DMS53 (cell line): ENCODE measurements at regions not wholly inside any gene's neighbourhood (a gene's known extent, or its start where the extent isn't known, plus 50 kb on each side); places are given as distances from the start of the nearest gene placed in this dataset.
"Not testable (repeated sequence)": the region's sequence is repeated elsewhere in the genome, so short reads cannot be mapped to it uniquely, and the experiment has no call there.

Experiments used
- DNase-seq: peaks from one replicate; lab custom pipeline; 2025; lab: John Stamatoyannopoulos, UW

DNA sequence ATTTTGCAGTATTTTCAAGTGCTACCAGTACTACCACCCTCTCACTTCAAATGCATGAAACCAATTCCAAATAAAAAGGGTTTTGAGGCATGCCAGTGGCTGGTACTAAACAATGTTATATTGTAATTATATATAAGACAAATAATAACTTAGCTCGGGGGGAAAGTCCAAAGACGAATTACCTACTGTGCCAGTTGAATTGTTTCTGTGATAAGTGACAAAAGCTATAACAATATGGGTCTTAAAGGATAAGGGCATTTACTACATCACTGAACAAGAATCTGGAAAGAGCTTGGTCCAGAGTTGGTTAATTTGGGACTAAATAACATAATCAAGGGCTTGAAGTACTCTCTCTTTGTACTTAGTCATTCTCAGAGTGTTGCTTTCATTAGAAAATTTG, 404.7 kb upstream of the CHAC2 start:
- DNase-seq: no peak

DNA sequence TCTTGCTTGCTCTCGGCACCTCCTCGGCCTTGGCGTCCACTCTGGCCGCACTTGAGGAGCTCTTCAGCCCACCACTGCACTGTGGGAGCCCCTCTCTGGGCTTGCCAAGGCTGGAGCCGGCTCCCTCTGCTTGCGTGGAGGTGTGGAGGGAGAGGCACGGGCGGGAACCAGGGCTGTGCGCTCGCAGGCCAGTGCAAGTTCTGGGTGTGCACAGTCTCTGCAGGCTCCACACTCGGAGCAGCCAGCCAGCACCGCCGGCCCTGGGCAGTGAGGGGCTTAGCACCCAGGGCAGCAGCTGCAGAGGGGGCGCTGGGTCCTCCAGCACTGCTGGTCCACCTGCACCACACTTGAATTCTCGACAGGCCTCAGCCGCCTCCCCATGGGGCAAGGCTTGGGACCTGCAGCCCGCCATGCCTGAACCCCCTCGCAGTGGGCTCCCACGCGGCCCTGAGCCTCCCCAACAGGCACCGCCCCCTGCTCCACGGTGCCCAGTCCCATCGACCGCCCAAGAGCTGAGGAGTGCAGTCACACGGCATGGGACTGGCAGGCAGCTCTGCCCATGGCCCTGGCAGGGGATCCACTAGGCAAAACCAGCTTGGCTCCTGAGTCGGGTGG, 411.2 kb upstream of the CHAC2 start:
- peak; percentile 11 for DNase-seq

DNA sequence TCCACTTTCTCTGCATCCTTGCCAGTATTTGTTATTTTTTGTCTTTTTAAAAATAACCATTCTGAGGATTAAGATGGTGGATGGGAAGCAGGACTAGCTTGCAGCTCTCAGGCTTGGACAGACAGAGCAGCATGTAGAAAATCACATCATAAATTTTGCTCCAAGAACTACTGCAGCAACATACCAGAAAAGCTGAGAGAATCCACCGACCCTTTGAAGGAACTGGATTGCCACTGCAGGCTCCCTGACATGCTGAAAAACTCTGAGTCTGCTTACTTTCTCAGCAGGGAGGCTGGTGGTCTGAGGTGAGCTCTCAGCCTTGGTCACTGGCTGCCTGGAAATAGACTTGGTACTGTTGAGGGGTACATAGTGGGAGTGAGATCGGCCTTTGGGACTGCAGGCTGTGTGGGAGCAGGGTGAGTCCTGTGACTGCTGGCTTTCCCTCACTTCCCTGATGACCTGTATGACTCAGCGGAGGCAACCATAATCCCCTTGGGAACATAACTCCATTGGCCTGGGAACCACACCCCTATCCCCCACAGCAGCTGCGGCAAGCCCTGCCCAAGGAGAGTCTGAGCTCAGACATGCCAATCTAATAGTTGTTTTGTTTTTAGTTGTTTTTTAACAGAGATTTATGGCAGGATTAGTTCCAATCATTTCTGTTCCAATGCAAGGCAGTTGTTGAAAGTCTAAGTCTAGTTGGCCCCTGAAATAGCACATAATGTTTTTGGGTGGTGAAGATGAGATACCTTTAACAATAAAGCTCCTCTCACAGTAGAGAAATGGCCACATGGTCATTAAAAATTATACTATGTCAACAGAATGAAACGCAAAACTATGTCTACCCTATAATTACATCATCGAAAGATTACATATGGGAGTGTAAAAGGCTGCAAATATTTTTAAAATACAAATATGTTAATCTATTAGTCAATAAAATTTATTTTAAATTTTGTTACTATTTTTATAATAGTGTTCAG, 414.2 kb upstream of the CHAC2 start:
- DNase-seq: peak; percentile 12

DNA sequence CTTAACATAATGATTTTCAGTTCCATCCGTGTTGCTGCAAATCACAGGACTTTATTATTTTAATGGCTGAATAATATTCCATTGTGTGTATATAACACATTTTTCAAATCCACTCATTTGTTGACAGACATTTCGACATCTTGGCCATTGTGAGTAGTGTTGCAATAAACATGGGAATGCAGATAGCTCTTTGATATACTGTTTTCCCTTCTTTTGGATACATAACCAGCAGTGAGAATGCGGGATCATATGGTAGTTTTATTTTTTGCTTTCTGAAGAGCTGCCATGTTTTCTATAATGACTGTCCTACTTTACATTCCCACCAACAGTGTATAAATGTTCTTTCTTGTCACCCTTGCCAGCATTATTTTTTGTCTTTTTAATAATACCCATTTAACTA, 420.3 kb upstream of the CHAC2 start:
- no peak for DNase-seq

DNA sequence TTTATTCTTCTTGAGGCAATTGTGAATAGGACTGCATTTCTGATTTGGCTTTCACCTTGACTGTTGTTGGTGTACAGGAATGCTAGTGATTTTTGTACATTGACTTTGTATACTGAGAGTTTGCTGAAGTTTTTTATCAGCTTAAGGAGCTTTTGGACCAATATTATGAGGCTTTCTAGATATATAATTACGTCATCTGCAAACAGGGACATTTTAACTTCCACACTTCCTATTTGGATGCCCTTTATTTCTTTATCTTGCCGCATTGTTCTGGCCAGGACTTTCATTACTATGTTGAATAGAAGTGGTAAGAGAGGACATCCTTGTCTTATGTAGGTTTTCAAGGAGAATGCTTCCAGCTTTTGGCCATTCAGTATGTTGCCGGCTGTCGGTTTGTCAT, 425.4 kb upstream of the CHAC2 start:
- no peak for DNase-seq

DNA sequence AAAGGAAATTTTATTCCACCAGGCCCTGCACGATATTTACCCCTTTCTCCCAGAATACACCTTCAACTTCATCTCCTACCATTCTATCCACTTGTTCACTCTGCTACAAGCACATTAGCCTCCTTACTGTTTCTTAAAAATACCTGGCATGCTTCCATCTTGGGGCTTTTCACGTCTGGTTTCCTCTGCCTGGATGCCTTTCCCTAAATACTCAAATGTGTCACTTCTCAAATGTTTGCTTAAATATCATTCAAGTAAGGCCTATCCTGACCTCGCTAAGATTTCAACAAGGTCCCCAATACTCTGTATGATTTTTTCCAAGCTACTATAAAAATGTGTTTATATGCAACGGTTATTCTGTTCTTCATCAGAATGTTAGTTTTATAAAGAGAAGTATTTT, 433.0 kb upstream of the CHAC2 start:
- peak; percentile 21 for DNase-seq

DNA sequence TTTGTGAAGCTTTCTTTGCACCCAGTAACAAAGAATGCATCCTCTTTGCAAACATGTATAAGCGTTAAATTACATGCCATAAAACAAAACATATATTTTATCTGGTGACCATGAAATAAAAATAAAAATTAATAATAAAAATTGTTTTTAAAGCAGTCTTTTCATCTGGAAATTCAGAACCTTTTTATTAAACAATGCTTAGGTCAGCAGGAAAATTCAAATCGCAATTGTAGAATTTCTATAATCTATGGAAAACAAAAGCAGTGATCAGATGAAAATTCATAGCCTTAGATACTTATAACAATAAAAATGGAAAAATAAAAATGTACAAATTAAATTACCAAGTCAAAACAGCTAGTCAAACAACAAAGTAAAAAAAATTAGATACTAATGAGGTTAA, 435.9 kb upstream of the CHAC2 start:
- DNase-seq: no peak

DNA sequence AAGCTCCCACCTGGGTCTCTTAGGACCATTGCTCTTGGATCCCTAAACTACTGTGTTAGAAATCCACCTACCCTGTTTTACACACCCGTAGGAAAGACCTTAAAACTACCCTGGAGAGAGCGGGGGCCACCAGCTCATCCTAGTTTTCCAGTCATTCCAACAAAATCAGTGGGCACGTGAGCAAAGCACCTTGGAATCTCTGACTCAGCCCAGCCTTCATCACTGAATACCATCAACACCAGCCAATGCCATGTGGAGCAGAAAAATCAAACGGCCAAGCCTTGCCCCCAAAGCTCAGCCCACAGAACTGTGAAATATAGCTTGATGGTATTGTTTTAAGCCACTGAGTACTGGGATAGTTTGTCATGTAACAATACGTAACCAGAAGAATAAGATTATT, 449.7 kb upstream of the CHAC2 start:
- DNase-seq: no peak

DNA sequence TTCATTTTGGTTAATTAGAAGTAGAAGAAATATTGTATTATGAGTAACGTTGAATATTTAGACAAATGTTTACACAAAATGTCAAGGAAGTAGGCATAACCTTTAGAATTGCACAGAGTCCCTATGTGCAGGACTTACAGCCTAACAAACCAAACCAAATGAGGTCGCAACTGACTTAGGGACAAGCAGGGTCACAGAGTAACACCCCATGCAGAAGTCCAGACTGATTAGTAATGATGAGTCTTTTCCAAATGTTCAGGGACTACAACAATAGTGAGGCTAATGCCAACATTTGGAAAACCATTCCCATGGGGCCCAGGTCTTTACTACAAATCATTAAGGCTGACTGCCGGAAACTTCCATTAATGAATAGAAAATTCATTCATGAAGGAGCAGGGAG, 452.5 kb upstream of the CHAC2 start:
- DNase-seq: no peak

DNA sequence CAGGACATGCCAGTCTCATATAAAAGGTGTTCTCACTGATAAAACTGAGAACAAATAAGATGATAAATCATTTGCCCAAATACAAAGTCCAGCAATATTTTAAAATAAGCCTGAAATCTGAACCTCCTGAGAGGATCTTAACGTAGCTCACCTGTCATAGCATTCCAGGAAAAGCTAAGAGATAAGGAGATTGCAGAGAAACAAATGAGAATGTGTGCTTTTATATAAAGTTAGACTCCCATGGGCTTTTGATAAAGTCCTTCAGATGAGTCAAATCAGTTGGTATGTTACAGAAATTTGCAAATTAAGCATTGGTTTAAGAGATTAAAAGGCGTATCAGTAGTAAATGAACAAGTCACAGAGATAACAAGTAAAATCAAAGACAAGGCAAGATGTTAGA, 452.9 kb upstream of the CHAC2 start:
- DNase-seq: no peak

DNA sequence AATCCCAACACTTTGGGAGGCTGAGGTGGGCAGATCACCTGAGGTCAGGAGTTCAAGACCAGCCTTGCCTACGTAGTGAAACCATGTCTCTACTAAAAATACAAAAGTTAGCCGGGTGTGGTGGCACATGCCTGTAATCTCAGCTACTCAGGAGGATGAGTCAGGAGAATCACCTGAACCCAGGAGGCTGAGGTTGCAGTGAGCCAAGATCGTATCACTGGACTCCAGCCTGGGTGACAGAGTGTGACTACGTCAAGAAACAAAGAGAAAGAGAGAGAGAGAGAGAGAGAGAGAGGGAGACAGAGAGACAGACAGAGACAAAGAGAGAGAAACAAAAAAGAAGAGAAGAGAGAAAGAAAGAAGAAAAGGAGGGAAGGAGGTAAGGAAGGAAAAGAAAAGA, 454.0 kb upstream of the CHAC2 start:
- not testable (repeated sequence) for DNase-seq

DNA sequence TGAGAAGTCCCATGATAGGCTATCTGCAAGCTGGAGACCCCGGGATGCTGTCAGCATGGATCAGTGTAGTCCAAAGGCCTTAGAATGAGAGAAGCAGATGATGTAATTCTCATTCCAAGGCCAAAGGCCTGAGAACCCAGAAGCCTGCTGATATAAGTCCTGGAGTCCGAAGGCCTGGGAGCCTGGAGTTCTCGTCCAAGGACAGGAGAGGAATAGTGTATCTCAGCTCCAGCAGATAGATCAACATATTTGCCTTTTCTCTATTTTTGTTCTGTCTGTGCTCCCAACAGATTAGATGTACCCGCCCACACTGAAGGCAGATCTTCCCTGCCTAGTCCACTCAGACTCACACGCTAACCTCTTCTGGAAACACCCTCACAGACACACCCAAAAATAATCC, 454.9 kb upstream of the CHAC2 start:
- no peak for DNase-seq

DNA sequence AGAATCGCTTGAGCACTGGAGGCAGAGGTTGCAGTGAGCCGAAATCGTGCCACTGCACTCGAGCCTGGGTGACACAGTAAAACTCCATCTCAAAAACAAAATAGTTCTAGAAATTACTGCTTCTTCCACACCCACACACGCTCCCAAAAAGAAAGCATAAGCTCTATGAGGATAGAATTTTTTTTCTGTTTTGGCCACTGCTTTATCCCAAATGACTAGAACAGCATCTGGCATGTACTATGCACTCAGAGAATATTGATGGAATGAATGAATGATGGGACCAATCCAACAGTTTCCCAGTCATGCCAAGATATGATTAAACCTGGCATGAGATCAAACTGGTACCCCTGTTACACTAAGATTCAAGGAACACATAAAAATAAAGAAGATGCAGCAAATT, 455.4 kb upstream of the CHAC2 start:
- no peak for DNase-seq

DNA sequence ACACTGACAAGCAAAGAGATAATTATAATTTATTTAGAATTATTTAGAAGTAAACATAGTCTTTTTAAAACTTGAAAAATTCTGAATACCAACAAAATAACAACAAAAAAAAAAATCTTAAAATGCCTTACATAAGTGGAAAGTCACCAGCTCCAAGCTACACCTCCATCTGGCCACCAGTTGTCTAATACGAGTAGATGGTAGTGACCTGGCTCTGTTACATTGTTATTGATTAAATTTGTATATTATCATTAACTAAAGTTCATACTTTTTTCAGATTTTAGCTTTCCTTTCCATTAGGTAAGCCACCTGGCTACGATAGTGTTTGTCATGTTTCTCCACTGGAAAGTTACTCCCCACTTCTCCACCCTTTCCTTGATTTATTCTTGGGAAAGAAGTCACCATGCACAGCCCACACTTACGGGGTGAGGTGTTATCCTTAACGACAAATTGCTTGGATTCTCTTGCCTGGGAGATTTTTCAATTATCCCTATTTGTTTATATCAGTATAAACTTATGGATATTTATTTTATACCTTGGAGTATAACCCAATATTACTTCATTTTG, 464.5 kb upstream of the CHAC2 start:
- DNase-seq: no peak

DNA sequence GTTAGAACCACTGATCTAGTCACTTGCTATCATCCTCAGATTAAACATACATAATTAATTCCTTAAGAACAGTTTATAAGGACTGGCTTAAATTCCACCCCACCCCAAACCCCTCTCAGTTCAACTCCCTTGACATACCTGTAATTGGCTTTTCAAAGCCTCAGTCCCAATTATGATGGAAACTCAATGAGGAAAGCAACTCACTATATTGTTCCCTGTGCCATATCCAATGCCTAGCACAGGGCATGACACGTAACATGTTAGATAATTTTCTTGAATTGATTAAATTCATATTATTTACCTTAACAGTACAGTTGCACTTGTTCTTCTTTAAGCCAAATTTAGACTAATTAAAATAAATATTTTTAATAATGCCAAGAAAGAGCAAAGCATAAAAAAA, 465.1 kb upstream of the CHAC2 start:
- DNase-seq: no peak

DNA sequence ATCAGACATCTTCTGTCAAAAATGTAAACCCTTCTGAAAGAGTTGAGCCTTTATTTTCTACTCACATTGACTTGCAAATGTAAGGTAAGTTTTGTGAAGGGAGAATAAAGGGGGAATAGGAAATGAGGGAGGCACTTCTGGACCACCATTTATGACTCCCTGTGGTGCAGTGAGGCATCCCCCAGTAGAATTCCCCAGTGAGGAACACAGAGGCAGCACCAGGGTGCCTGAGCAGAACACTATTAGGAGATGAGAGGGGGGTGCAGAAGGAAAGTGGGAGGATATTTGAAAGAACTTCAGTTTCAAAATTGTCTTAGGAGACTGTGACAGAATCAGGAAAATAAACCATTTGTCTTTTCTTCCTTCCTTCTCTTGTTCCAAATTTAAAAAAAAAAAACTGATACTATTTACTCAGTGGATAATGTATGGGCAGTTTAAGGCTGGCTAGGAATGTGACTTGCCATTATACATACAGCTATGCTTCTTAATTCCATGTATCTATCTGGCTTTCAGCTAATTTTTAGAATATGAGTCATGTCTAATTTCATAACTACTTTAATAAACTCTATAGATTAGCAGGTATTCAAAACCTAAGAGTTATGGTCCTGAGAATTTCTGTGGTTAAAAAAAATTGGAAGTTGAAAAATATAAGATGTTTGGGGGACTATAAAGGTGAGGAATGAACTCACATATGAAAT, 478.1 kb upstream of the CHAC2 start:
- DNase-seq: no peak

DNA sequence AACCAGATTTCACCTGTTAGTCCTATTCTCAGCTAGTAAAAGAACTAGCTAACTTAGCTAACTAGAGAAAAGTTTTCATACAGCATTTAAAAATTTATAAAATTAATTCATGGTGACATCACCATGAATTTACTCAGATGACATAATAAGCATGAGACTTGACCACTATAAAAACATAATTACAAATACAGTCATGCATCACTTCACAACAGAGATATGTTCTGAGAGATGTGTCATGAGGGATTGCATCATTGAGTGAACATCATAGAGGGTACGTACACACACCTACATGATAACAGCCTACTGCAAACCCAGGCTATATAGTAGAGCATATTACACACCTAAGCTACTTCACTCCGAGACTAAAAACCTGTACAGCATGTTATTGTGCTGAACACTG, 481.3 kb upstream of the CHAC2 start:
- peak; percentile 74 for DNase-seq

DNA sequence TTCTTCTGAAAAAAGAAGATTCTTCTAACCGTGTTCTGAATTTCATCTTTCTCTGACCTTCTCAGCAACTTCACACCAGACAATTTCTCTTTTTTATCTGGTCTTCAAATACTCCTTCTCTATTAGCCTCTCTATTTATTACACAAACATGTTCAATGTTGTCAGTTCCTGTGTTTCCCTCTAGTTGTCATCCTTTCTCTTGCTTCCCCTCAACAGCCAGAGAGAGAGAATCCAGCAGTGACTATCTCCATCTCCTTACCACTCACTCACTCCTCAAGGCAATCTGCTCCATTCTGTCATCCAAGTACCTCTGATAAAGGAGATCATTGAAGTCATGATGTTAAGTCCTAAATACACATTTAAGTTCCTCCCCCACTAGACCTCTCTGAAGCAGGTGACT, 491.9 kb upstream of the CHAC2 start:
- DNase-seq: peak; percentile 28

DNA sequence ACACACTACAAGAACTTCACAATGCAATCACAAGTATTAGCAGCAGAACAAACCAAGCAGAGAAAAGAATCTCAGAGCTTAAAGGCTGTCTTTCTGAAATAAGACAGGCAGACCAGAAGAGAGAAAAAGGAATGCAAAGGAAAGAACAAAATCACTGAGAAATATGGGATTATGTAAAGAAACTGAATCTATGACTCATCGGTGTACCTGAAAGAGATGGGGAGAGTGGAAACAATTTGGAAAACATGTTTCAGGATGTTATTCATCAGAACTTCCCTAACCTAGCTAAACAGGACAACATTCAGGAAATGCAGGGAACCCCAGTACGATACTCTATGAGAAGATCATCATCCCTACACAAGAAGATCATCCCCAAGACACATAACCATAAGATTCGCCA, 499.0 kb upstream of the CHAC2 start:
- DNase-seq: no peak

DNA sequence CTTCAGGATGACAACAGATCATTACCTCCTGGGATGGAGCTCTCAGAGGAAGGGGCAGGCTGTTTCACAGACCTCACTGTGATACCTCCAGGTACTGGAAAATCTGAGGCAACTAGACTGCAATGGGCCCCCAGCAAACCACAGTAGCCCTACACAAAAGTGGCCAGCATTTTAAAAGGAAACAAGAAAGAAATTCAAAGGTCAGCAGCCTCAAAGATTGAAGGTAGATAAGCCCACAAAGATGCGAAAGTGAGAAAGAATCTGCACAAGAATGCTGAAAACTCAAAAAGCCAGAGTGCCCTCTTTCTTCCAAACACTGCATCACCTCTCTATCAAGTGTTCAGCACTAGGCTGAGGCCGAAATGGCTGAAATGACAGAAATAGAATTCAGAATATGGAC, 499.5 kb upstream of the CHAC2 start:
- no peak for DNase-seq

DNA sequence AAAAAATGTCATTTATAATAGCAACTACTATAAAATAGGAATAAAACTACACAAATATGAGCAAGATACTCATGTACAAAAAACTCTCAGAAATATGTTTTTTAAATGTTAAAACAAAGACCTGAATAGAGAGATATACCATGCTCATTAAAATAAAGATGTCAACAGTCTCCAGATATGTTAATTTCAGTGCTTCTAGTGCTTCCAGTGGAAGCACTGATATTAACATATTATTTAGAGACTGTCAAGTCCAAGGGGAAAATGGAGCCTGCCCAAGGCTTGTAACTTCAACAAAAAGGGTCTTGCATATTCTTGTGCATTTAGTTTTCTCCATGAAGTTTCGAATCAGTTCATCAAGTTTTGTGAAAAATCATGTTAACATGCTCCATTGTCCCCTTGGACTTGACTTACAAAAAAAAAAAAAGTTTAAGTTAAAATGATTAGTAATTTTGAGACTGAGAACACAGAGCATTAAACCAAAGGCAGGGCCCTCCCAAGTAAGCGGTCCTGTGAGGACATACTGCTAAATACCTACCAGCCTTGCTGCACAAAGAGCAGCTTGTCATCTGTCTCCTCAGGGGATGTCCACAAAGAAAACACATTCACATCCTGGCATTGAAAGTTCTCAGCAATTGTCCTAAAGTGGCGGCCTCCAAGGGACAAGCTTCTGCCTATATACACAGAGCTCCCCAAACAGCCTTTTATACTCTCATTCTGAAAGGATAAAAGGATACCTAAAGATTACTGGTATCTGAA, 501.9 kb upstream of the CHAC2 start:
- DNase-seq: no peak

DNA sequence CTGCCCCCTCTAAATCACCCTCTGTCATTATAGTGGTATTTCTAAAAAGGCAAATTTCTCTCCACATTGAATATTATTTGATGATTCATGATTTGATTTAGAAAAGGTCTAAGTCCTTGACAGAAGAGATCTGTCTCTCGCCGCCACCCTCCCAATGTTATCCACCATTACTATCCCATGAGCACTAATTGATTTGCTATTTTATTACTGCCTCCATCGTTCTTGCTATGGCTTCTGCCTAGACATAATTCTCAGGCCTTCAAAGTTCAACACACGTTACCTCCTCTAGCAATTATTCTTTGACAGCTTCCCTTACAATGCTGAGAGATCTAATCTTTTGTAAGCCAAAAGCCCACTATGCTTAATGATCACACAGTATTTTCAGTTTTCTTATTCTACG, 507.0 kb upstream of the CHAC2 start:
- DNase-seq: no peak
